Activated T-helper 17 cell treated with anti-CD3 and anti-CD28 coated beads, Interleukin-2, amount 50 U/mL, for 72 hours (primary cell): ENCODE measurements at regions not wholly inside any gene's neighbourhood (a gene's known extent, or its start where the extent isn't known, plus 50 kb on each side); places are given as distances from the start of the nearest gene placed in this dataset.
"Not testable (repeated sequence)": the region's sequence is repeated elsewhere in the genome, so short reads cannot be mapped to it uniquely, and the experiment has no call there.

ENCODE experiments used
- ATAC-seq: fragments of 150-1000 bp; cut with Tn5 transposase; replicated peaks from 2 replicates; pipeline ENCODE4 v1.10.0; 2021; ENCODE audit warnings: mild to moderate bottlenecking, moderate library complexity
- H3K27ac Mint-ChIP-seq: one replicate; pipeline ENCODE4 v1.8.0; 2022; ENCODE audit warnings: mixed read lengths
- H3K27me3 Mint-ChIP-seq: one replicate; pipeline ENCODE4 v1.8.0; 2022; ENCODE audit warnings: mixed read lengths
- H3K36me3 Mint-ChIP-seq: one replicate; pipeline ENCODE4 v1.8.0; 2022; ENCODE audit warnings: low read depth, mild to moderate bottlenecking, mixed read lengths
- H3K4me1 Mint-ChIP-seq: one replicate; pipeline ENCODE4 v1.8.0; 2022; ENCODE audit warnings: mixed read lengths
- H3K4me3 Mint-ChIP-seq: one replicate; pipeline ENCODE4 v1.8.0; 2022; ENCODE audit warnings: mild to moderate bottlenecking, mixed read lengths
- H3K9me3 Mint-ChIP-seq: one replicate; pipeline ENCODE4 v1.8.0; 2022; ENCODE audit warnings: mixed read lengths

- H3K9me3 Mint-ChIP-seq: no peaks in the 10 kb centered on the region
- no peak overlapping the region for H3K4me3 Mint-ChIP-seq
- H3K27ac Mint-ChIP-seq: no peak overlapping the region
- ATAC-seq: no peak
- H3K4me1 Mint-ChIP-seq: no peaks in the 10 kb centered on the region
- H3K36me3 Mint-ChIP-seq: no peaks in the 10 kb centered on the region
- no peaks in the 10 kb centered on the region for H3K27me3 Mint-ChIP-seq
These were observed 299.7 kb downstream of the TEX29 start for GRCh38 chr13:111620166-111620565.

- Mint-ChIP-seq H3K27me3 (no peaks in the 10 kb centered on the region), H3K27ac (no peak overlapping the region), H3K4me1 (no peaks in the 10 kb centered on the region), H3K9me3 (no peaks in the 10 kb centered on the region), H3K4me3 (no peak overlapping the region), H3K36me3 (no peaks in the 10 kb centered on the region)
- no peak for ATAC-seq
These were observed 300.1 kb downstream of the TEX29 start for GRCh38 chr13:111620586-111620985.

DNA sequence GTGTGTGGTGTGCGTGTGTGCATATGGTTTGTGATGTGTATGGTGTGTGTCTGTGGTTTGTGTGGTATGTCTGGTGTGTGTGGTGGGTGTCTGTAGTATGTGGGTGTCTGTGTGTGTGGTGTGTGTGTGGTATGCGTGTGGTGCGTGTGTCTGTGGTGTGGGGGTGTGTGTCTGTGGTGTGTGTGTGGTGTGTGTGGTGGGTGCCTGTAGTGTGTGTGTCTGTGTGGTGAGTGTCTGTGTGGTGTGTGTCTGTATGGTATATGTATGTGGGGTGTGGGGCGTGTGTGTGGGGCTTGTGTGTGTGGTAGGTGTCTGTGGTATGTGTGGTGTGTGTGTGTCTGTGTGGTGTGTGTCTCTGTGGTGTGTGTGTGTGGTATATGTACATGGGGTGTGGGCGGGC lies 300.7 kb downstream of the TEX29 start:
- Mint-ChIP-seq H3K27ac (no peak overlapping the region), H3K4me1 (no peaks in the 10 kb centered on the region), H3K27me3 (no peaks in the 10 kb centered on the region), H3K4me3 (no peak overlapping the region), H3K36me3 (no peaks in the 10 kb centered on the region), H3K9me3 (no peaks in the 10 kb centered on the region)
- ATAC-seq: no peak

DNA sequence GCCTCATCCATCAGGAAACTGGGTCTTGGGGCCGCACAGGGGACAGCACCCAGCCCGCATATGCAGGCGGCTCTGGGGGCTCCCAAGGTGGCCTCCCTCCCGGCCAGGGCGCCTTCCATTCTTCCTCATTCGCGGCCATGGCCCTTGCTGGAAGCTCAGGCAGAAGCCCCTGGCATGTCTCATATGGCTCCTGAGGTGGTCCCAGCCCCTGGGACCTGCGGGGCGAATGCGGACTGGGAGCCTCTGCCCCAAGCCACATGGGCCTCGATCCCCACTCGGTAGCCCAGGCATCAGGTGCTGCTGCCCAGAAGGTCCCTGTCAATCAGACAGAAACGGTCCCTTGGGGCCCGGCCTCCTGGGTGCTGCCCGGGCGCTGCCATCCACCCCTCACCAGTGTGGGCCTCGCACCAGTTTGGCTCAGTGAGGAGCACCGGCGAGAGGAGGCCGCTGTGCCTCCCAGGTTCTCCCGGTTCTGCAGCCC lies 301.6 kb downstream of the TEX29 start:
- H3K9me3 Mint-ChIP-seq: no peaks in the 10 kb centered on the region
- no peak for ATAC-seq

DNA sequence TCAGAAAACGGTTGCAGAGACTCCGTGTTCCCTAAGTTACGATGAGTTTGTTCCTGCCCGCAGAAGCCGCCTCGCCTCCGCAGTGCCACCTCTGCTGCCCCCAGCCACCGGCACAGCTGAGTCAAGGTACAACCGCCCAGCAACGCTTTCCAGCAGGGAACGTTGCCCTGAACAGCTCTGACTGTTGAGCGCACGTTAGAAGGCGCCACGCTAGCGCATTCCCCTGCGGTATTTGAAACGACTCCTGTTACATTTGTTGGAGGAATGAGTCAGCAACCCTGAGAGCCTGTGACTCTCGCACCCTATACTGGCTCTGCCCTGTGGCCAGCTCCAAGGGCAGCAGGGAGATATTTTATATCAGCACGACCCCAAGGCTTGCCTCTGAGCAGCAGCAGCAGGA lies 302.8 kb downstream of the TEX29 start:
- no peaks in the 10 kb centered on the region for H3K36me3 Mint-ChIP-seq
- no peaks in the 10 kb centered on the region for H3K4me1 Mint-ChIP-seq
- H3K4me3 Mint-ChIP-seq: no peak overlapping the region
- H3K27ac Mint-ChIP-seq: no peak overlapping the region
- no peaks in the 10 kb centered on the region for H3K9me3 Mint-ChIP-seq
- H3K27me3 Mint-ChIP-seq: no peaks in the 10 kb centered on the region
- ATAC-seq: no peak

More for the DNA sequence above, 301.6 kb downstream of the TEX29 start:
- Mint-ChIP-seq H3K4me1 (no peaks in the 10 kb centered on the region), H3K4me3 (no peak overlapping the region), H3K27ac (no peak overlapping the region), H3K27me3 (no peaks in the 10 kb centered on the region), H3K36me3 (no peaks in the 10 kb centered on the region)

- Mint-ChIP-seq H3K4me3 (no peak overlapping the region), H3K9me3 (no peaks in the 10 kb centered on the region), H3K27me3 (no peaks in the 10 kb centered on the region), H3K27ac (no peak overlapping the region), H3K36me3 (no peaks in the 10 kb centered on the region), H3K4me1 (no peaks in the 10 kb centered on the region)
- no peak for ATAC-seq
These were observed 303.5 kb downstream of the TEX29 start for GRCh38 chr13:111623743-111624505.

DNA sequence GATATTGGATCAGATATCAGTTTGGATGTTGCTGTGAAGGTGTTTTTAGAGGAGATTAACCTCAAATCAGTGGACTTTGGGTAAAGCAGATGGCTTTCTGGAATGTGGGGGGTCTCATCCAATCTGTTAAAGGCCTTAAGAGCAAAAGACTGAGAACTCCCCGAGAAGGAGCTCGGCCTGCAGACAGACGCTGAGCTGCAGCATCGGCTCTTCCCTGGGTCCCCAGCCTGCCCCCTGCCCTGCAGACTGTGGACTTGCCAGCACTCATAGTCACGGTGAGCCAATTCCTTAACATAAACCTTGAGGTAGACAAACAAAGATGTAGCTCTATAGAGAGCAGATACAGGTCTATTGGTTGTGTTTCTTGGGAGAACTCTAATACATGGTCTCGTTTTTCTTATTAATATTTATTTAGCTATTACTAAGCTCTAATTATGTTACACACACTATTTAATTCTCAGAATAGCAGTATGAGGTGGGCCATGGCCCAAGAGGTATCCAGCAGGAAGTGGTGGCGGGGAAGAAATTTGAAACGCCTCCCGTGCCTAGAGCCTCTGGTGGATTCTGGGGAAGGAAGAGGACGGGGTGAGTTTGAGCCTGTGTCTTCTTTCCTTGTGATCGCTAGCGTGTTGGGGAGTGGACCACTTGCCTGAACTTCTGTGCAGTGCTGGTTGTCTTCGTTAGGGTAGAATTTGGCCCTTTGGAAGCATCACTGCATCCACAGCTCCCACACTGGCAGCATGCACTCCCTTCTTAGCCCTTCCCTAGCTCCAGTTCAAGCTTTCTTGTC lies 305.3 kb downstream of the TEX29 start:
- Mint-ChIP-seq H3K9me3 (no peaks in the 10 kb centered on the region), H3K4me3 (no peak overlapping the region), H3K4me1 (no peaks in the 10 kb centered on the region), H3K36me3 (no peaks in the 10 kb centered on the region), H3K27me3 (no peaks in the 10 kb centered on the region), H3K27ac (no peak overlapping the region)
- ATAC-seq: no peak

DNA sequence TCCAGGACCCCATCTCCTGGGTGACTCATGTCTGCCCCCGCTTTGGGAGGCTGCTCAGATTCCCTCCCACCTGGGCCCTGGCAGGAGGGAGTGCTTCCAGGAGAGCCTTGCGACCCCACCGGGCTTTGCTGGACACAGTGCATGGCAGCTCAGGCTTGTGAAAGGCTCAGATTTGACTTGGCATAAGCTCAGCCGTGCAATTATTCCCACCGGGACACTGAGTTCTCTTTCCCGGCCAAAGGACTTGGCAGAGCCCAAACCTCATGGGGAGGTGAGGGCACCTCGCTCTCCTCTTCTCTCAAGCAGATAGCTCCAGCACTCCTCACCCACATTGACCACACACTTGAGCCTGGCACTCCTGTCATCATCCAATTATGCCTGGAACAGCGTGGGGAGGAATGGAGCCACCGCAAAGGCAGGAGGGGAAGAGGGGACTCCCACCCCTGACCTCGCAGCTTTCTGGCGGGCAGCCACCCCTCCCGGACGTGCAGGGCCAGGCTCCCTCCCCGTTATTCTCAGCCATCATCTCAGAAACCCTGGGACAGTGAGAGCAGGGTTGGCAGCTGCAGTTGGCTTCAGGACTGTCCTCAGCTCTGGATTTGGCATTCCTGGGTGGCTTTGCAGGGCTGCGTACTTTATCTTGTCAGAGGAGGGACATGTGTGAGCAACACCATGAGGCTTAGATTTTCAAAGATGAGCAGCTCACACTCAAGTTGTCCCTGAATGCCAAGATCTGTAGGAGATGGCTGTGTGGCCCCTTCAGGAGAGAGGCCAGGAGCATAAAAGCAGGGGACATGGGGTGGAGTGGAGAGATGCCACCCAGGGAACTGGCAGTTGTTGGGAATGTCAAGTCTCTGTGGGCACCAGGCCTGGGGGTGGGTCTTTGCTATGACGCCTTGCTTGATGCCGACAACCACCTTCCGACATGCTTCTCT lies 306.2 kb downstream of the TEX29 start:
- Mint-ChIP-seq H3K27me3 (no peaks in the 10 kb centered on the region), H3K4me1 (no peaks in the 10 kb centered on the region), H3K4me3 (no peak overlapping the region), H3K36me3 (no peaks in the 10 kb centered on the region), H3K27ac (no peak overlapping the region), H3K9me3 (no peaks in the 10 kb centered on the region)
- no peak for ATAC-seq

DNA sequence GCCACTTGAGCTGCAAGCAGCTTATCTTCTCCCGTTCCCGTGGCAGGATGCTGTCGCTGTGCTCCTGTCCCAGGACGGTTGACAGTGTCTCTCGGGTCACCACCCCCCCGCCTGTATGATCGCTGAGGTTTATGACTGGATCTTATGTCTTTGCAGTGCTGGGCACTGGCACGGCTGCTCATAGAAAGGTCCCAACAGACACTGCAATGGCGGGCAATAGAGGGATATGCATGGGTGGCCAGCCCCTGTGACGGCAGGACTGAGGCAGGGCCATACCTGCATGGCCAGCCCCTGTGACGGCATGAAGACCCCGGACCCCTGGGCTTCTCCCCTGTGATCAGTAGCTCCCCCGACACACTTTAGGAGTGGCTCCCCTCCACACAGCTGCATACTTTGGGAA lies 307.2 kb downstream of the TEX29 start:
- Mint-ChIP-seq H3K4me3 (no peak overlapping the region), H3K9me3 (no peaks in the 10 kb centered on the region), H3K27me3 (no peaks in the 10 kb centered on the region), H3K36me3 (no peaks in the 10 kb centered on the region), H3K27ac (no peak overlapping the region), H3K4me1 (no peaks in the 10 kb centered on the region)
- ATAC-seq: no peak

GRCh38 chr13:111629016-111629415 lies 308.6 kb downstream of the TEX29 start:
- no peak for ATAC-seq
- Mint-ChIP-seq H3K27me3 (no peaks in the 10 kb centered on the region), H3K36me3 (no peaks in the 10 kb centered on the region), H3K9me3 (no peaks in the 10 kb centered on the region), H3K27ac (no peak overlapping the region), H3K4me3 (no peak overlapping the region), H3K4me1 (no peaks in the 10 kb centered on the region)

DNA sequence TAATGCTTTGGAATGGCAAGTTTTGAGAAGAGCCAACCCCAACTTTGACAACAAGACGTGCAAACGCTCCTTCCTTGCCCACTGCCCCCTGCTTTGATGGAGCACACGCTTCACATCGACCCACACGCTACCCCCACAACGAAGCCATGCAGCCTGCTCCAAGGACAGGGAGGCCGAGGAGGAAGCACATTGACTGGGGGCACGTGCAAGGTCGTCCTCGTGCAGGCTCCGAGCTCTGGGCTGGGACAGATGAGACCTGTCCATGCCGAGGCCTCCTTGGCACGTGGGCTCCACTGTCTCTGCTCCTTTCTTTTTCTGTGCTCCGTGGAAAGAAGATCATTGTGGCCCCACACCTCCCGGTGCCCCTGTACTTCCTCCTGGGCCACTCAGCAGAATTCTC lies 309.0 kb downstream of the TEX29 start:
- H3K36me3 Mint-ChIP-seq: no peaks in the 10 kb centered on the region
- no peaks in the 10 kb centered on the region for H3K9me3 Mint-ChIP-seq
- no peaks in the 10 kb centered on the region for H3K27me3 Mint-ChIP-seq
- no peak for ATAC-seq
- H3K4me1 Mint-ChIP-seq: no peaks in the 10 kb centered on the region
- H3K4me3 Mint-ChIP-seq: no peak overlapping the region
- no peak overlapping the region for H3K27ac Mint-ChIP-seq

GRCh38 chr13:111629926-111630325 lies 309.5 kb downstream of the TEX29 start:
- no peak for ATAC-seq
- no peak overlapping the region for H3K27ac Mint-ChIP-seq
- H3K4me1 Mint-ChIP-seq: no peaks in the 10 kb centered on the region
- H3K4me3 Mint-ChIP-seq: no peak overlapping the region
- no peaks in the 10 kb centered on the region for H3K9me3 Mint-ChIP-seq
- no peaks in the 10 kb centered on the region for H3K36me3 Mint-ChIP-seq
- H3K27me3 Mint-ChIP-seq: no peaks in the 10 kb centered on the region

- Mint-ChIP-seq H3K4me3 (no peak overlapping the region), H3K27ac (no peak overlapping the region), H3K4me1 (no peaks in the 10 kb centered on the region), H3K36me3 (no peaks in the 10 kb centered on the region), H3K9me3 (no peaks in the 10 kb centered on the region), H3K27me3 (no peaks in the 10 kb centered on the region)
- ATAC-seq: no peak
These were observed 310.0 kb downstream of the TEX29 start for GRCh38 chr13:111630406-111630805.

- not testable (repeated sequence) for H3K27ac Mint-ChIP-seq, H3K27me3 Mint-ChIP-seq, H3K36me3 Mint-ChIP-seq, ATAC-seq, H3K4me1 Mint-ChIP-seq, H3K4me3 Mint-ChIP-seq, H3K9me3 Mint-ChIP-seq
These were observed 310.8 kb downstream of the TEX29 start for GRCh38 chr13:111631271-111631670.
